ENCODE measurements at regions not wholly inside any gene's neighbourhood (a gene's known extent, or its start where the extent isn't known, plus 50 kb on each side); places are given as distances from the start of the nearest gene placed in this dataset.

DNA sequence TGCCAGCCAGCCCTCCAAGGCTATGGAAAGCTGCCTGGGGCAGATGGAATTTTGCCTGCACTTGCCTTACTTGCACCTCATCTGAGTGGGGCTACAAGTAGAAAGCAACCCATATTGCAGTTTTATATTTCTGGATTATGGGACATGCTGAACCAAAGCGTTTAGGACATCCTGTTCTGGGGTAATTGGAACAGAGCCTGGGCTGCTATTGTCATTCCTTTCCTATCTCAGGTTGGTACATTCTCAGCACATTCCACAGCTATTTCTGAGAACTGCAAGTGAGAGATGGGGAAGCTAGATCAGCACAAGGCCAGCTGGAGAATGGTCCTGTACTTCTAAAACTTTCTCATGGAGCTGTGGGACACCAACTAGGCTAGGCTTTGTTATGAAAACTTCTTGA lies 713.8 kb downstream of the KCNT2 start:
- TF ChIP-seq, protein P1, sequence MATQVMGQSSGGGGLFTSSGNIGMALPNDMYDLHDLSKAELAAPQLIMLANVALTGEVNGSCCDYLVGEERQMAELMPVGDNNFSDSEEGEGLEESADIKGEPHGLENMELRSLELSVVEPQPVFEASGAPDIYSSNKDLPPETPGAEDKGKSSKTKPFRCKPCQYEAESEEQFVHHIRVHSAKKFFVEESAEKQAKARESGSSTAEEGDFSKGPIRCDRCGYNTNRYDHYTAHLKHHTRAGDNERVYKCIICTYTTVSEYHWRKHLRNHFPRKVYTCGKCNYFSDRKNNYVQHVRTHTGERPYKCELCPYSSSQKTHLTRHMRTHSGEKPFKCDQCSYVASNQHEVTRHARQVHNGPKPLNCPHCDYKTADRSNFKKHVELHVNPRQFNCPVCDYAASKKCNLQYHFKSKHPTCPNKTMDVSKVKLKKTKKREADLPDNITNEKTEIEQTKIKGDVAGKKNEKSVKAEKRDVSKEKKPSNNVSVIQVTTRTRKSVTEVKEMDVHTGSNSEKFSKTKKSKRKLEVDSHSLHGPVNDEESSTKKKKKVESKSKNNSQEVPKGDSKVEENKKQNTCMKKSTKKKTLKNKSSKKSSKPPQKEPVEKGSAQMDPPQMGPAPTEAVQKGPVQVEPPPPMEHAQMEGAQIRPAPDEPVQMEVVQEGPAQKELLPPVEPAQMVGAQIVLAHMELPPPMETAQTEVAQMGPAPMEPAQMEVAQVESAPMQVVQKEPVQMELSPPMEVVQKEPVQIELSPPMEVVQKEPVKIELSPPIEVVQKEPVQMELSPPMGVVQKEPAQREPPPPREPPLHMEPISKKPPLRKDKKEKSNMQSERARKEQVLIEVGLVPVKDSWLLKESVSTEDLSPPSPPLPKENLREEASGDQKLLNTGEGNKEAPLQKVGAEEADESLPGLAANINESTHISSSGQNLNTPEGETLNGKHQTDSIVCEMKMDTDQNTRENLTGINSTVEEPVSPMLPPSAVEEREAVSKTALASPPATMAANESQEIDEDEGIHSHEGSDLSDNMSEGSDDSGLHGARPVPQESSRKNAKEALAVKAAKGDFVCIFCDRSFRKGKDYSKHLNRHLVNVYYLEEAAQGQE (IDR thresholded peaks at IDR 0.05; ENCODE audit: insufficient replicate concordance, low read depth): no peak
- no peak for TF ChIP-seq SPI1 (IDR thresholded peaks at IDR 0.05; ENCODE audit: borderline replicate concordance, low read depth)
- no peak for TF ChIP-seq POLR2AphosphoS5 (IDR thresholded peaks at IDR 0.05; ENCODE audit: low read depth)
- TF ChIP-seq, protein P2, sequence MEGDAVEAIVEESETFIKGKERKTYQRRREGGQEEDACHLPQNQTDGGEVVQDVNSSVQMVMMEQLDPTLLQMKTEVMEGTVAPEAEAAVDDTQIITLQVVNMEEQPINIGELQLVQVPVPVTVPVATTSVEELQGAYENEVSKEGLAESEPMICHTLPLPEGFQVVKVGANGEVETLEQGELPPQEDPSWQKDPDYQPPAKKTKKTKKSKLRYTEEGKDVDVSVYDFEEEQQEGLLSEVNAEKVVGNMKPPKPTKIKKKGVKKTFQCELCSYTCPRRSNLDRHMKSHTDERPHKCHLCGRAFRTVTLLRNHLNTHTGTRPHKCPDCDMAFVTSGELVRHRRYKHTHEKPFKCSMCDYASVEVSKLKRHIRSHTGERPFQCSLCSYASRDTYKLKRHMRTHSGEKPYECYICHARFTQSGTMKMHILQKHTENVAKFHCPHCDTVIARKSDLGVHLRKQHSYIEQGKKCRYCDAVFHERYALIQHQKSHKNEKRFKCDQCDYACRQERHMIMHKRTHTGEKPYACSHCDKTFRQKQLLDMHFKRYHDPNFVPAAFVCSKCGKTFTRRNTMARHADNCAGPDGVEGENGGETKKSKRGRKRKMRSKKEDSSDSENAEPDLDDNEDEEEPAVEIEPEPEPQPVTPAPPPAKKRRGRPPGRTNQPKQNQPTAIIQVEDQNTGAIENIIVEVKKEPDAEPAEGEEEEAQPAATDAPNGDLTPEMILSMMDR (IDR thresholded peaks at IDR 0.05; ENCODE audit: insufficient read depth, low read length): no peak
- no peak for TF ChIP-seq GABPA (IDR thresholded peaks at IDR 0.05; ENCODE audit: low read depth)
- no peaks in the 10 kb centered on the region for H3K27me3 ChIP-seq (ENCODE audit: insufficient read depth, poor library complexity, severe bottlenecking)
- no peak for DNase-seq (ENCODE audit: low read depth in 1 of 2, low spot score in 1 of 2)
- H3K27ac ChIP-seq (replicated peaks): no peak overlapping the region
- no peak overlapping the region for H3K4me3 ChIP-seq (replicated peaks; ENCODE audit: insufficient read depth, low read length)

DNA sequence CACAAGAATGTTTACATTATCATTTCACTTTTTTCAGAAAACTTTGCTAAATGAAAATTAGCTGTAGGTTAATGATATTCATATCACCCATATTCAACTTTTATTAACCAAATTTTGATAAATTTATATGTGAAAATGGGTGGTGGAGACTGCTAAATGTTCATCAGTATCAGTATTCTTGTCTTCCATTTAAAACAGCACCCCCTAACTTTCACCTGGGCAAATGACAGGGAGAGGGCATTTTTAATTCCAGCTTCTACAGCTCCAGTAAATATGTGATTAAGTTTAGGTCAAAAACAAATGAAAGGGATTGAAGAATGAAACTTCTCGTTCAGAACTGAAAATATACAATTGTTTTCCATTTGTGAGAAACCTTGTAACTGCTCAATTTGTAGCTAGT lies 722.2 kb downstream of the KCNT2 start:
- no peak for DNase-seq (ENCODE audit: low read depth in 1 of 2, low spot score in 1 of 2)
- Histone ChIP-seq H3K27ac (replicated peaks) (no peak overlapping the region), H3K27me3 (ENCODE audit: insufficient read depth, poor library complexity, severe bottlenecking) (no peaks in the 10 kb centered on the region), H3K4me3 (replicated peaks; ENCODE audit: insufficient read depth, low read length) (no peak overlapping the region)
- TF ChIP-seq POLR2AphosphoS5 (IDR thresholded peaks at IDR 0.05; ENCODE audit: low read depth): no peak
- TF ChIP-seq, protein P1 (IDR thresholded peaks at IDR 0.05; ENCODE audit: insufficient replicate concordance, low read depth): no peak
- TF ChIP-seq SPI1 (IDR thresholded peaks at IDR 0.05; ENCODE audit: borderline replicate concordance, low read depth): no peak
- TF ChIP-seq, protein P2 (IDR thresholded peaks at IDR 0.05; ENCODE audit: insufficient read depth, low read length): no peak
- no peak for TF ChIP-seq GABPA (IDR thresholded peaks at IDR 0.05; ENCODE audit: low read depth)

DNA sequence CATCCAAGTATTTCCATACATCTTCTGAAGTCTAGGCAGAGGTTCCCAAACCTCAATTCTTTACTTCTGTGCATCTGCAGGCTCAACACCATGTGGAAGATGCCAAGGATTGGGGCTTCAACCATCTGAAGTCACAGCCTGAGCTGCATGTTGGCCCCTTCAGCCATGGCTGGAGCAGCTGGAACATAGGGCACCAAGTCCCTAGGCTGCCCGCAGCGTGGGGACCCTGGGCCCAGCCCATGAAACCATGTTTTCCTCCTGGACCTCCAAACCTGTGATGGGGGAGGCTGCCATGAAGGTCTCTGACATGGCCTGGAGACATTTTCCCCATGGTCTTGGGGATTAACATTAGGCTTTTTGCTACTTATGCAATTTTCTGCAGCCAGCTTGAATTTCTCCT lies 729.8 kb downstream of the KCNT2 start:
- Histone ChIP-seq H3K4me3 (replicated peaks; ENCODE audit: insufficient read depth, low read length) (no peak overlapping the region), H3K27ac (replicated peaks) (no peak overlapping the region), H3K27me3 (ENCODE audit: insufficient read depth, poor library complexity, severe bottlenecking) (no peaks in the 10 kb centered on the region)
- no peak for TF ChIP-seq SPI1 (IDR thresholded peaks at IDR 0.05; ENCODE audit: borderline replicate concordance, low read depth)
- TF ChIP-seq, protein P2 (IDR thresholded peaks at IDR 0.05; ENCODE audit: insufficient read depth, low read length): no peak
- no peak for TF ChIP-seq POLR2AphosphoS5 (IDR thresholded peaks at IDR 0.05; ENCODE audit: low read depth)
- TF ChIP-seq, protein P1 (IDR thresholded peaks at IDR 0.05; ENCODE audit: insufficient replicate concordance, low read depth): no peak
- TF ChIP-seq GABPA (IDR thresholded peaks at IDR 0.05; ENCODE audit: low read depth): no peak
- DNase-seq (ENCODE audit: low read depth in 1 of 2, low spot score in 1 of 2): no peak

Measured in HL-60 (cell line).